Tibial nerve (tissue), 4 donors: ENCODE measurements at regions not wholly inside any gene's neighbourhood (a gene's known extent, or its start where the extent isn't known, plus 50 kb on each side); places are given as distances from the start of the nearest gene placed in this dataset.

Experiments
- CTCF ChIP-seq, 5 experiments: fragments of 200-600 bp in 3 of 5; fragments of 450-650 bp in 2 of 5; sonication (generic) in 3 of 5; IDR thresholded peaks; one replicate each; pipeline ENCODE4 v1.5.1; 2016 to 2019; ENCODE audit warnings: antibody characterized with exemption in 5 of 5, mild to moderate bottlenecking in 3 of 5, moderate library complexity in 2 of 5
- EP300 ChIP-seq, 2 donors: sonication (generic); formaldehyde crosslinking; IDR thresholded peaks; one replicate each; pipeline ENCODE4 v1.6.1; 2017; ENCODE audit warnings: antibody characterized with exemption in 2 of 2, mild to moderate bottlenecking in 1 of 2

- TF ChIP-seq CTCF (IDR thresholded peaks at IDR 0.05) (no peak), EP300 (IDR thresholded peaks at IDR 0.05) (no peak)
These were observed 416.1 kb upstream of the ETAA1 start for GRCh38 chr2:66981074-66981473.
